HG03135 (cell line): ENCODE measurements at regions not wholly inside any gene's neighbourhood (a gene's known extent, or its start where the extent isn't known, plus 50 kb on each side); places are given as distances from the start of the nearest gene placed in this dataset.
"Not testable (repeated sequence)": the region's sequence is repeated elsewhere in the genome, so short reads cannot be mapped to it uniquely, and the experiment has no call there.

Experiments
- ATAC-seq: cut with Tn5 transposase; IDR thresholded peaks from one replicate; pipeline ENCODE4 v1.9.1; 2021; ENCODE audit warnings: mild to moderate bottlenecking, moderate library complexity; ENCODE audit not compliant: unreplicated experiment

- no peak for ATAC-seq
Measured at GRCh38 chr5:67659288-67659687, 462.7 kb upstream of the CD180 start.

GRCh38 chr5:67657055-67657454 is 460.5 kb upstream of the CD180 start:
- no peak for ATAC-seq

GRCh38 chr5:67652201-67652600 is 455.6 kb upstream of the CD180 start:
- ATAC-seq, result no peak

- no peak for ATAC-seq
Measured at GRCh38 chr5:67651180-67651579, 454.6 kb upstream of the CD180 start.

GRCh38 chr5:67648201-67648671 is 451.6 kb upstream of the CD180 start:
- no peak for ATAC-seq

GRCh38 chr5:67647772-67648171 is 451.2 kb upstream of the CD180 start:
- no peak for ATAC-seq

- ATAC-seq, result no peak
Measured at GRCh38 chr5:67644221-67644920, 447.8 kb upstream of the CD180 start.

- ATAC-seq, result no peak
Measured at GRCh38 chr5:67643536-67643935, 446.9 kb upstream of the CD180 start.

GRCh38 chr5:67639976-67640375 is 443.4 kb upstream of the CD180 start:
- no peak for ATAC-seq

GRCh38 chr5:67639313-67639712 is 442.7 kb upstream of the CD180 start:
- no peak for ATAC-seq

GRCh38 chr5:67636850-67637524 is 440.4 kb upstream of the CD180 start:
- ATAC-seq, result no peak

GRCh38 chr5:67636091-67636490 is 439.5 kb upstream of the CD180 start:
- no peak for ATAC-seq

- ATAC-seq, result not testable (repeated sequence)
Measured at GRCh38 chr5:67627079-67627478, 430.5 kb upstream of the CD180 start.

- no peak for ATAC-seq
Measured at GRCh38 chr5:67623078-67623477, 426.5 kb upstream of the CD180 start.

GRCh38 chr5:67620424-67621397 is 424.1 kb upstream of the CD180 start:
- ATAC-seq, result no peak

GRCh38 chr5:67619636-67620035 is 423.0 kb upstream of the CD180 start:
- no peak for ATAC-seq

- ATAC-seq, result no peak
Measured at GRCh38 chr5:67619235-67619634, 422.6 kb upstream of the CD180 start.

GRCh38 chr5:67617051-67617450 is 420.5 kb upstream of the CD180 start:
- ATAC-seq, result no peak

GRCh38 chr5:67612961-67613360 is 416.4 kb upstream of the CD180 start:
- ATAC-seq, result no peak

- ATAC-seq, result no peak
Measured at GRCh38 chr5:67610186-67610912, 413.8 kb upstream of the CD180 start.

- no peak for ATAC-seq
Measured at GRCh38 chr5:67607958-67608357, 411.4 kb upstream of the CD180 start.
